ENCODE measurements at regions not wholly inside any gene's neighbourhood (a gene's known extent, or its start where the extent isn't known, plus 50 kb on each side); places are given as distances from the start of the nearest gene placed in this dataset.

GRCh38 chr4:54386693-54387092 lies 157.6 kb downstream of the PDGFRA start:
- no peaks in the 10 kb centered on the region for H3K4me1 ChIP-seq (ENCODE audit: control insufficient read depth in 2 of 2, insufficient read depth in 2 of 2, low read length in 2 of 2)
- no peaks in the 10 kb centered on the region for H3K36me3 ChIP-seq (replicated peaks in 1 of 2; ENCODE audit: control extremely low read depth in 1 of 2, control insufficient read depth in 1 of 2, extremely low read depth in 1 of 2, insufficient read depth in 2 of 2, low read length in 1 of 2)
- H2AFZ ChIP-seq (ENCODE audit: insufficient read depth, low read depth, low read length, poor library complexity, severe bottlenecking) = no peak overlapping the region
- ATAC-seq (ENCODE audit: low read depth) (no peak), DNase-seq (no peak)
- no peak overlapping the region for H3K4me3 Mint-ChIP-seq
- H3K27me3 ChIP-seq (replicated peaks in 1 of 4; ENCODE audit: control extremely low read depth in 1 of 4, control insufficient read depth in 3 of 4, insufficient read depth in 4 of 4, low read length in 3 of 4) = no peaks in the 10 kb centered on the region
- no peak overlapping the region for H3K4me3 ChIP-seq (ENCODE audit: control extremely low read depth in 1 of 5, extremely low read depth in 1 of 5, insufficient read depth in 1 of 5, low read depth in 2 of 5, low read length in 4 of 5)
- peaks cover 4% of the 10 kb centered on the region for H3K9me3 Mint-ChIP-seq (ENCODE audit: insufficient read depth)
- peaks cover 7% of the 10 kb centered on the region for H3K27me3 Mint-ChIP-seq
- CTCF ChIA-PET = no interaction called here
- H3K27ac ChIP-seq (ENCODE audit: low read length in 2 of 2) = no peak overlapping the region
- 100% methylated on average over 1 of the region's 1 CpG for WGBS (ENCODE audit: insufficient coverage)
- TF ChIP-seq, protein P1, sequence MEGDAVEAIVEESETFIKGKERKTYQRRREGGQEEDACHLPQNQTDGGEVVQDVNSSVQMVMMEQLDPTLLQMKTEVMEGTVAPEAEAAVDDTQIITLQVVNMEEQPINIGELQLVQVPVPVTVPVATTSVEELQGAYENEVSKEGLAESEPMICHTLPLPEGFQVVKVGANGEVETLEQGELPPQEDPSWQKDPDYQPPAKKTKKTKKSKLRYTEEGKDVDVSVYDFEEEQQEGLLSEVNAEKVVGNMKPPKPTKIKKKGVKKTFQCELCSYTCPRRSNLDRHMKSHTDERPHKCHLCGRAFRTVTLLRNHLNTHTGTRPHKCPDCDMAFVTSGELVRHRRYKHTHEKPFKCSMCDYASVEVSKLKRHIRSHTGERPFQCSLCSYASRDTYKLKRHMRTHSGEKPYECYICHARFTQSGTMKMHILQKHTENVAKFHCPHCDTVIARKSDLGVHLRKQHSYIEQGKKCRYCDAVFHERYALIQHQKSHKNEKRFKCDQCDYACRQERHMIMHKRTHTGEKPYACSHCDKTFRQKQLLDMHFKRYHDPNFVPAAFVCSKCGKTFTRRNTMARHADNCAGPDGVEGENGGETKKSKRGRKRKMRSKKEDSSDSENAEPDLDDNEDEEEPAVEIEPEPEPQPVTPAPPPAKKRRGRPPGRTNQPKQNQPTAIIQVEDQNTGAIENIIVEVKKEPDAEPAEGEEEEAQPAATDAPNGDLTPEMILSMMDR (IDR thresholded peaks at IDR 0.05) = no peak
- no peak for TF ChIP-seq EZH2 (IDR thresholded peaks at IDR 0.05; ENCODE audit: borderline replicate concordance, insufficient read depth, low read depth, low read length, poor library complexity, severe bottlenecking)
- H4K20me1 ChIP-seq (ENCODE audit: control insufficient read depth, insufficient read depth, low read length, poor library complexity, severe bottlenecking) = no peaks in the 10 kb centered on the region
- intact Hi-C loops (cut with micrococcal nuclease) = no loop called here
- H3K79me2 ChIP-seq (ENCODE audit: control insufficient read depth, insufficient read depth, low read length) = no peaks in the 10 kb centered on the region
- no peaks in the 10 kb centered on the region for H3K4me1 Mint-ChIP-seq
- H3K4me2 ChIP-seq (replicated peaks; ENCODE audit: low read depth, low read length, poor library complexity, severe bottlenecking) = no peak overlapping the region
- no peak overlapping the region for H3K27ac Mint-ChIP-seq
- POLR2A ChIA-PET = no interaction called here
- H3K9me3 ChIP-seq (ENCODE audit: control extremely low read depth in 1 of 3, control insufficient read depth in 2 of 3, insufficient read depth in 1 of 3, low read length in 2 of 3) = no peaks in the 10 kb centered on the region
- H3K9ac ChIP-seq (ENCODE audit: low read length) = no peak overlapping the region

DNA sequence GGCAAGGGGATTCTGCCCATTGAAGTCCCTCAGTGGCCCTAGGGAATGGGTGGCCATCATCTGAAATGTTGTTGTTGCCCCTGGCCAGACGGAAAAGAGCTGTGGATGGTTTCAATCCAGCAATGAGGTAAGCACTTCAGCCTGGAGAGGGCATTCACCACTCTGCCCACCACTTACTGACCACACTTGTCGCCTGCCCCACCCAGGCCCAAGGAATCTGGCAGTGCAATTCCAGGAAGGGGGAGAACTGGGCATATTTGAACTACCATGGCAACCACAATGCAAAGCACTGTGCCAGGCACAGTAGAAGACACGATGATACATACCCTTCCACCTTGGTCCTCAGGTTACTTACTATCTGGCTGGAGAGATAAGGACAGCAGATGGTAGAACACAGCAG lies 161.6 kb downstream of the PDGFRA start:
- TF ChIP-seq, protein P1 (IDR thresholded peaks at IDR 0.05) = no peak
- TF ChIP-seq EZH2 (IDR thresholded peaks at IDR 0.05; ENCODE audit: borderline replicate concordance, insufficient read depth, low read depth, low read length, poor library complexity, severe bottlenecking) = no peak

More for the DNA sequence above, 161.6 kb downstream of the PDGFRA start:
- H3K9me3 Mint-ChIP-seq (ENCODE audit: insufficient read depth) = peaks cover 4% of the 10 kb centered on the region
- ChIA-PET CTCF (no interaction called here), POLR2A (no interaction called here)
- Histone ChIP-seq H3K4me3 (ENCODE audit: control extremely low read depth in 1 of 5, extremely low read depth in 1 of 5, insufficient read depth in 1 of 5, low read depth in 2 of 5, low read length in 4 of 5) (no peak overlapping the region), H3K9ac (ENCODE audit: low read length) (no peak overlapping the region), H4K20me1 (ENCODE audit: control insufficient read depth, insufficient read depth, low read length, poor library complexity, severe bottlenecking) (no peaks in the 10 kb centered on the region), H2AFZ (ENCODE audit: insufficient read depth, low read depth, low read length, poor library complexity, severe bottlenecking) (no peak overlapping the region), H3K79me2 (ENCODE audit: control insufficient read depth, insufficient read depth, low read length) (no peaks in the 10 kb centered on the region), H3K4me1 (ENCODE audit: control insufficient read depth in 2 of 2, insufficient read depth in 2 of 2, low read length in 2 of 2) (no peaks in the 10 kb centered on the region), H3K4me2 (replicated peaks; ENCODE audit: low read depth, low read length, poor library complexity, severe bottlenecking) (no peak overlapping the region), H3K27me3 (replicated peaks in 1 of 4; ENCODE audit: control extremely low read depth in 1 of 4, control insufficient read depth in 3 of 4, insufficient read depth in 4 of 4, low read length in 3 of 4) (no peaks in the 10 kb centered on the region), H3K27ac (ENCODE audit: low read length in 2 of 2) (no peak overlapping the region), H3K36me3 (replicated peaks in 1 of 2; ENCODE audit: control extremely low read depth in 1 of 2, control insufficient read depth in 1 of 2, extremely low read depth in 1 of 2, insufficient read depth in 2 of 2, low read length in 1 of 2) (no peaks in the 10 kb centered on the region), H3K9me3 (ENCODE audit: control extremely low read depth in 1 of 3, control insufficient read depth in 2 of 3, insufficient read depth in 1 of 3, low read length in 2 of 3) (no peaks in the 10 kb centered on the region)
- intact Hi-C loops (cut with micrococcal nuclease) = no loop called here
- no peaks in the 10 kb centered on the region for H3K4me1 Mint-ChIP-seq
- peaks cover 6% of the 10 kb centered on the region for H3K27me3 Mint-ChIP-seq
- WGBS (ENCODE audit: insufficient coverage) = 0% methylated on average over 1 of the region's 3 CpGs
- no peak overlapping the region for H3K4me3 Mint-ChIP-seq
- DNase-seq (no peak), ATAC-seq (ENCODE audit: low read depth) (no peak)
- H3K27ac Mint-ChIP-seq = no peak overlapping the region

Measured in B cell (primary cell).